H9 (cell line): ENCODE measurements at regions not wholly inside any gene's neighbourhood (a gene's known extent, or its start where the extent isn't known, plus 50 kb on each side); places are given as distances from the start of the nearest gene placed in this dataset.

Experiments
- DNase-seq: peaks from one replicate; pipeline ENCODE4 v3.0.0-alpha.2; 2017
- H2AFZ ChIP-seq: one replicate; pipeline ENCODE4 v1.6.1; 2013; ENCODE audit warnings: mild to moderate bottlenecking, low read length, control low read depth, moderate library complexity
- H2AK5ac ChIP-seq: 2 replicates; pipeline ENCODE4 v1.6.1; 2013; ENCODE audit warnings: low read length, control low read depth, mixed read lengths; ENCODE audit not compliant: insufficient read length
- H2BK120ac ChIP-seq: one replicate; pipeline ENCODE4 v1.6.1; 2013; ENCODE audit warnings: low read depth, mild to moderate bottlenecking, low read length, control low read depth, inconsistent platforms; ENCODE audit not compliant: poor library complexity, severe bottlenecking
- H2BK12ac ChIP-seq: 2 replicates; pipeline ENCODE4 v1.6.1; 2013; ENCODE audit warnings: low read length, control low read depth, mixed read lengths, low read depth; ENCODE audit not compliant: insufficient read length
- H2BK15ac ChIP-seq: 2 replicates; pipeline ENCODE4 v1.6.1; 2013; ENCODE audit warnings: low read depth, low read length, control low read depth
- H2BK20ac ChIP-seq: one replicate; pipeline ENCODE4 v1.6.1; 2013; ENCODE audit warnings: low read depth, mild to moderate bottlenecking, low read length, control low read depth, inconsistent platforms; ENCODE audit not compliant: poor library complexity, severe bottlenecking
- H2BK5ac ChIP-seq: 2 replicates; pipeline ENCODE4 v1.6.1; 2013; ENCODE audit warnings: low read length, control low read depth, mixed read lengths; ENCODE audit not compliant: insufficient read length
- H3K14ac ChIP-seq: 2 replicates; pipeline ENCODE4 v1.6.1; 2013; ENCODE audit warnings: low read length, control low read depth; ENCODE audit not compliant: insufficient read depth
- H3K18ac ChIP-seq: 2 replicates; pipeline ENCODE4 v1.6.1; 2013; ENCODE audit warnings: low read depth, mild to moderate bottlenecking, mixed read lengths, low read length, control low read depth; ENCODE audit not compliant: insufficient read length
- H3K23ac ChIP-seq: 2 replicates; pipeline ENCODE4 v1.6.1; 2013; ENCODE audit warnings: low read length, control low read depth, mixed read lengths, low read depth; ENCODE audit not compliant: insufficient read length
- H3K23me2 ChIP-seq: 2 replicates; pipeline ENCODE4 v1.6.1; 2013; ENCODE audit warnings: low read depth, mild to moderate bottlenecking, mixed read lengths, low read length, control low read depth; ENCODE audit not compliant: insufficient read length, poor library complexity, severe bottlenecking
- H3K27ac ChIP-seq: 2 replicates; pipeline ENCODE4 v1.5.1; 2013; ENCODE audit warnings: low read length, control low read depth, mixed read lengths, low read depth; ENCODE audit not compliant: insufficient read length
- H3K27me3 ChIP-seq: 2 replicates; pipeline ENCODE4 v1.6.1; 2013; ENCODE audit warnings: low read length, control low read depth, inconsistent platforms; ENCODE audit not compliant: insufficient read depth
- H3K4ac ChIP-seq: 2 replicates; pipeline ENCODE4 v1.6.1; 2013; ENCODE audit warnings: low read depth, mild to moderate bottlenecking, control low read depth, inconsistent platforms, low read length, moderate library complexity
- H3K4me1 ChIP-seq: 2 replicates; pipeline ENCODE4 v1.6.1; 2013; ENCODE audit warnings: low read length, control low read depth, inconsistent platforms; ENCODE audit not compliant: insufficient read depth
- H3K4me2 ChIP-seq: 2 replicates; pipeline ENCODE4 v1.6.1; 2013; ENCODE audit warnings: low read length, control low read depth, mixed read lengths; ENCODE audit not compliant: insufficient read length, insufficient read depth
- H3K56ac ChIP-seq: 2 replicates; pipeline ENCODE4 v1.6.1; 2013; ENCODE audit warnings: low read depth, mild to moderate bottlenecking, mixed read lengths, low read length, control low read depth; ENCODE audit not compliant: insufficient read length
- H3K79me1 ChIP-seq: 2 replicates; pipeline ENCODE4 v1.6.1; 2013; ENCODE audit warnings: low read depth, mild to moderate bottlenecking, moderate library complexity, low read length, control low read depth, inconsistent platforms; ENCODE audit not compliant: insufficient read depth, poor library complexity, severe bottlenecking
- H3K79me2 ChIP-seq: 2 replicates; pipeline ENCODE4 v1.6.1; 2013; ENCODE audit warnings: low read length, control low read depth, inconsistent platforms; ENCODE audit not compliant: insufficient read depth
- H3K9ac ChIP-seq: 2 replicates; pipeline ENCODE4 v1.6.1; 2013; ENCODE audit warnings: low read length, control low read depth, mixed read lengths; ENCODE audit not compliant: insufficient read length; ENCODE audit errors: extremely low read depth
- H3K9me3 ChIP-seq: one replicate; pipeline ENCODE4 v1.6.1; 2013; ENCODE audit warnings: low read depth, low read length, inconsistent platforms; ENCODE audit not compliant: control insufficient read depth
- H3T11ph ChIP-seq: one replicate; pipeline ENCODE4 v1.6.1; 2013; ENCODE audit warnings: mild to moderate bottlenecking, low read length, control low read depth, inconsistent platforms
- H4K20me1 ChIP-seq: one replicate; pipeline ENCODE4 v1.6.1; 2013; ENCODE audit not compliant: control insufficient read depth, insufficient read length, insufficient read depth
- H4K5ac ChIP-seq: 2 replicates; pipeline ENCODE4 v1.6.1; 2013; ENCODE audit warnings: low read depth, mild to moderate bottlenecking, mixed read lengths, low read length, control low read depth; ENCODE audit not compliant: insufficient read length
- H4K8ac ChIP-seq: replicated peaks from 2 replicates; pipeline ENCODE4 v1.6.1; 2013; ENCODE audit warnings: low read length, control low read depth, mixed read lengths, low read depth; ENCODE audit not compliant: insufficient read length
- H4K91ac ChIP-seq: 2 replicates; pipeline ENCODE4 v1.6.1; 2013; ENCODE audit warnings: low read depth, mild to moderate bottlenecking, moderate library complexity, mixed read lengths, low read length, control low read depth; ENCODE audit not compliant: insufficient read length
- H3K27ac Mint-ChIP-seq, 3 experiments: 2 replicates in 2 of 3; 3 replicates in 1 of 3; pipeline ENCODE4 v1.8.0; 2020 to 2021; ENCODE audit warnings: mixed read lengths in 3 of 3, mild to moderate bottlenecking in 1 of 3, moderate library complexity in 1 of 3
- H3K27me3 Mint-ChIP-seq: 2 replicates; pipeline ENCODE4 v1.8.0; 2021; ENCODE audit warnings: low read depth, mild to moderate bottlenecking, moderate library complexity, mixed read lengths
- H3K36me3 Mint-ChIP-seq, 3 experiments: 2 replicates in 2 of 3; 3 replicates in 1 of 3; pipeline ENCODE4 v1.8.0; 2020 to 2021; ENCODE audit warnings: low read depth in 3 of 3, mixed read lengths in 3 of 3; ENCODE audit not compliant: insufficient read depth in 1 of 3
- H3K4me1 Mint-ChIP-seq, 2 experiments: 2 replicates each; pipeline ENCODE4 v1.8.0; 2020; ENCODE audit warnings: mixed read lengths in 2 of 2
- H3K4me3 Mint-ChIP-seq, 2 experiments: 2 replicates in 1 of 2; 3 replicates in 1 of 2; pipeline ENCODE4 v1.8.0; 2020 to 2021; ENCODE audit warnings: mild to moderate bottlenecking in 2 of 2, mixed read lengths in 2 of 2, moderate library complexity in 1 of 2
- H3K9me3 Mint-ChIP-seq, 2 experiments: 2 replicates in 1 of 2; 3 replicates in 1 of 2; pipeline ENCODE4 v1.8.0; 2020; ENCODE audit warnings: mild to moderate bottlenecking in 2 of 2, mixed read lengths in 2 of 2, moderate library complexity in 1 of 2
- WGBS: extraction: QIAGEN DNeasy Blood & Tissue Kit; methylation state at CpG from one replicate; pipeline ENCODE4 v1.1.7; 2013; ENCODE audit warnings: missing lambda C conversion rate, low lambda C conversion rate, mixed read lengths; ENCODE audit not compliant: insufficient read length; ENCODE audit errors: extremely low coverage; 5-methylcytosine and 5-hydroxymethylcytosine counted together
- TF ChIP-seq, protein P1 (sequence below): fragments of 200-600 bp; sonication (generic); conservative IDR thresholded peaks from 3 replicates; pipeline ENCODE4 v1.8.0; 2021; ENCODE audit warnings: antibody characterized with exemption, mild to moderate bottlenecking

GRCh38 chr13:40024204-40024966 lies 368.9 kb downstream of the COG6 start:
- H3K23ac ChIP-seq = no peak overlapping the region
- WGBS = no CpG with 5 or more reads among the region's 3 CpGs
- no peak overlapping the region for H3K56ac ChIP-seq
- no peak overlapping the region for H3K27ac Mint-ChIP-seq
- no peaks in the 10 kb centered on the region; the same call in 1 of the 2 replicates for H3K27me3 Mint-ChIP-seq
- no peak for DNase-seq
- H3K9me3 Mint-ChIP-seq = no peaks in the 10 kb centered on the region
- no peak overlapping the region for H3K18ac ChIP-seq
- no peak overlapping the region for H2BK12ac ChIP-seq
- H3K4me1 Mint-ChIP-seq = no peaks in the 10 kb centered on the region
- H3K4me3 Mint-ChIP-seq = no peak overlapping the region
- no peak overlapping the region for H4K5ac ChIP-seq
- H3K79me2 ChIP-seq = no peaks in the 10 kb centered on the region
- H4K91ac ChIP-seq = no peak overlapping the region
- H3K4me2 ChIP-seq = no peak overlapping the region
- H2BK15ac ChIP-seq = no peak overlapping the region
- no peak overlapping the region for H2BK20ac ChIP-seq
- no peak overlapping the region for H2BK120ac ChIP-seq
- H4K8ac ChIP-seq = no peak overlapping the region
- H3K4me1 ChIP-seq = no peaks in the 10 kb centered on the region
- no peaks in the 10 kb centered on the region for H3K23me2 ChIP-seq
- H3T11ph ChIP-seq = no peak overlapping the region
- no peak overlapping the region for H2AK5ac ChIP-seq
- no peak overlapping the region for H3K14ac ChIP-seq
- H3K27me3 ChIP-seq = no peaks in the 10 kb centered on the region
- no peak overlapping the region for H2BK5ac ChIP-seq
- no peaks in the 10 kb centered on the region for H3K36me3 Mint-ChIP-seq
- H3K4ac ChIP-seq = no peak overlapping the region
- H3K9ac ChIP-seq = no peak overlapping the region
- no peaks in the 10 kb centered on the region for H4K20me1 ChIP-seq
- TF ChIP-seq, protein P1, sequence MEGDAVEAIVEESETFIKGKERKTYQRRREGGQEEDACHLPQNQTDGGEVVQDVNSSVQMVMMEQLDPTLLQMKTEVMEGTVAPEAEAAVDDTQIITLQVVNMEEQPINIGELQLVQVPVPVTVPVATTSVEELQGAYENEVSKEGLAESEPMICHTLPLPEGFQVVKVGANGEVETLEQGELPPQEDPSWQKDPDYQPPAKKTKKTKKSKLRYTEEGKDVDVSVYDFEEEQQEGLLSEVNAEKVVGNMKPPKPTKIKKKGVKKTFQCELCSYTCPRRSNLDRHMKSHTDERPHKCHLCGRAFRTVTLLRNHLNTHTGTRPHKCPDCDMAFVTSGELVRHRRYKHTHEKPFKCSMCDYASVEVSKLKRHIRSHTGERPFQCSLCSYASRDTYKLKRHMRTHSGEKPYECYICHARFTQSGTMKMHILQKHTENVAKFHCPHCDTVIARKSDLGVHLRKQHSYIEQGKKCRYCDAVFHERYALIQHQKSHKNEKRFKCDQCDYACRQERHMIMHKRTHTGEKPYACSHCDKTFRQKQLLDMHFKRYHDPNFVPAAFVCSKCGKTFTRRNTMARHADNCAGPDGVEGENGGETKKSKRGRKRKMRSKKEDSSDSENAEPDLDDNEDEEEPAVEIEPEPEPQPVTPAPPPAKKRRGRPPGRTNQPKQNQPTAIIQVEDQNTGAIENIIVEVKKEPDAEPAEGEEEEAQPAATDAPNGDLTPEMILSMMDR = no peak
- H3K79me1 ChIP-seq = no peaks in the 10 kb centered on the region
- H2AFZ ChIP-seq = no peak overlapping the region
- H3K27ac ChIP-seq = no peak overlapping the region
- H3K9me3 ChIP-seq = no peaks in the 10 kb centered on the region
